OCI-M1 (cell line): ENCODE measurements at regions not wholly inside any gene's neighbourhood (a gene's known extent, or its start where the extent isn't known, plus 50 kb on each side); places are given as distances from the start of the nearest gene placed in this dataset.
"Not testable (repeated sequence)": the region's sequence is repeated elsewhere in the genome, so short reads cannot be mapped to it uniquely, and the experiment has no call there.

Source experiments
- DNase-seq: peaks from one replicate; lab custom pipeline; 2025; lab: John Stamatoyannopoulos, UW

- DNase-seq = no peak
These were observed 1616.0 kb downstream of the KHDRBS2 start for GRCh38 chr6:60670036-60670435.

- DNase-seq = no peak
These were observed 1617.6 kb downstream of the KHDRBS2 start for GRCh38 chr6:60668428-60668827.

DNA sequence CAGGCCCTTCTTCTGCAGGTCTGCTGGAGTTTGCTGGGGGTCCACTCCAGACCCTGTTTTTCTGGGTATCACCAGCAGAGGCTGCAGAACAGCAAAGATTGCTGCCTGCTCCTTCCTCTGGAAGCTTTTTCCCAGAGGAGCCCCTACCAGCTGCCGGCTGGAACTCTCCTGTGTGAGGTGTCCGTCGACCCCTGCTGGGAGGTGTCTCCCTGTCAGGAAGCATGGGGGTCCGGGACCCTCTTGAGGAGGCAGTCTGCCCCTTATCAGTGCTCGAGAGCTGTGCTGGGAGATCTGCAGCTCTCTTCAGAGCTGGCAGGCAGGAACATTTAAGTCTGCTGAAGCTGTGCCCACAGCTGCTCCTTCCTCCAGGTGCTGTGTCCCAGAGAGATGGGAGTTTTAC is 1622.8 kb downstream of the KHDRBS2 start:
- DNase-seq = not testable (repeated sequence)

GRCh38 chr6:60643870-60644269 is 1642.2 kb downstream of the KHDRBS2 start:
- no peak for DNase-seq

DNA sequence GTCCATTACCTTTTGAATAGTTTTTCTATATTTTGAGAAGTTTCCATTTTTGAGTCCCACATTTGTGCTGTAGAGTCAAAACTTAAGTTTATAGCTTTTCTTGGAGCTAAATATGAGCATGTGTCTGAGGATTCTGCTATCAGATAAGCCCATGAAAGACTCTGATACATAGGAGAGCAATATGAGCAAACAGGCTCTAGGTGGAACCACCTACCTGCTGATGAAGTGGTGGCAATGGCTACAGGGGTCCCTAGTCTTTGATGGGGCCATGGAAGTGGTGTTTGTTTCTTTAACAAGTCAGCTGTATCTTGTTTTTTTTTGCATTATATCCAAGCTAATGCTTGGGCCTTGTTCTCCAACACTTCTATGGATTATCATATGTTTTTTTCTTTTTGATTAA is 1646.8 kb downstream of the KHDRBS2 start:
- not testable (repeated sequence) for DNase-seq
